Activated T-cell treated with anti-CD3 and anti-CD28 coated beads for 4 hours (primary cell): ENCODE measurements at regions not wholly inside any gene's neighbourhood (a gene's known extent, or its start where the extent isn't known, plus 50 kb on each side); places are given as distances from the start of the nearest gene placed in this dataset.
"Not testable (repeated sequence)": the region's sequence is repeated elsewhere in the genome, so short reads cannot be mapped to it uniquely, and the experiment has no call there.

Experiments used
- DNase-seq: peaks from one replicate; pipeline ENCODE4 v3.0.0-alpha.2; 2020

DNA sequence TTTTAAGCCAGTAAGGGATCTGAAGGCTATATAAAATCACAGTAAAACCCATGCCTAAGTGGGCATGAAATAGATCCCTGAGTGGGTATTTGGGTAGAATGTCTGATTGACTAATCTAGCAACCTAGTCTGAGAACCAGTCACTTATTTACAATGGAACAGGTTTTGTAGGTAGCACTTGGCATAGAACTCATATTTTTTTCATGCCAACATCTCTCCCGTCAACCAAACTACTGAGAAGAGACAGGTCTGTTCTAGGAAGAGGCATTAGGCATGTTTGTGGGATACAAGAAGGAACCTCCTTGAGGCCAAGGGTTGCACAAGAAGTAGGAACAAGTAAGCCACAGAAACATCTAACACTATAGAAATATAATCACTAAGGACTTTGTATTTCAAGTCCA, 840.4 kb upstream of the TENM4 start:
- no peak for DNase-seq

GRCh38 chr11:80280737-80281136, 839.9 kb upstream of the TENM4 start:
- no peak for DNase-seq

GRCh38 chr11:80261776-80262175, 820.9 kb upstream of the TENM4 start:
- DNase-seq: no peak

DNA sequence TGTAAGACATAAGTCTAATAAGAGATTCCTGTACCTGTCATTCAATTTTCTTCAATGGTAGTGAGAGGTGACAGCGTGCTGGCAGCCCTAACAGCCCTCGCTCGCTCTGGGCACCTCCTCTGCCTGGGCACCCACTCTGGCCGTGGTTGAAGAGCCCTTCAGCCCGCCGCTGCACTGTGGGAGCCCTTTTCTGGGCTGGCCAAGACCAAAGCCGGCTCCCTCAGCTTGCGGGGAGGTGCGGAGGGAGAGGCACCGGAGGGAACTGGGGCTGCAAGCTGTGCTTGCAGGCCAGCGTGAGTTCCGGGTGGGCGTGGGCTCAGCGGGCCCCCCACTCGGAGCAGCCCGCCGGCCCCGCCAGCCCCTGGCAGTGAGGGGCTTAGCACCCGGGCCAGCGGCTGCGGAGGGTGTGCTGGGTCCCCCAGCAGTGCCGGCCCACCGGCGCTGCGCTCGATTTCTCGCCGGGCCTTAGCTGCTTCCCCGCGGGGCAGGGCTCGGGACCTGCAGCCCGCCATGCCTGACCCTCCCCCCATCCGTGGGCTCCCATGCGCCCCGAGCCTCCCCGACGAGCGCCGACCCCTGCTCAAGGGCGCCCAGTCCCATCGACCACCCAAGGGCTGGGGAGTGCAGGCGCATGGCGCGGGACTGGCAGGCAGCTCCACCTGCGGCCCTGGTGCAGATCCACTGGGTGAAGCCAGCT, 816.6 kb upstream of the TENM4 start:
- not testable (repeated sequence) for DNase-seq

GRCh38 chr11:80255021-80255420, 814.2 kb upstream of the TENM4 start:
- no peak for DNase-seq

DNA sequence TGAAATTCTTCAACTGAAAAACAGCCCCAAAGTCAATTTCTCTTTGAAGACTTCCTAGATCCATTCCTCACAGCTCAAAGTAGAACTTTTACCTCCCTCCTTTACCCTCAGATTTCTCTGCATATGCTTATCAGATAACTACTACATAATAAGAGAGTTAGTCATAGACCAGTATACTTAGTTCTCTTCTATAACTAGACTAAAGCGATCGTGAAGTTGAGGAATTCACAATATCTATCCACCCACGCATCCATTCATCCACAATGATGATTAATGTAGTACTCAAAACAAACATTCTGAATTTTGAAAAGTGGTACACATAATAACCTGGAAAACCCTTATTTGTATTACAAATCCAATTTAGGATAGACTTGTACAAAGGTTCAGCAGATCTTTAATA, 800.9 kb upstream of the TENM4 start:
- no peak for DNase-seq

DNA sequence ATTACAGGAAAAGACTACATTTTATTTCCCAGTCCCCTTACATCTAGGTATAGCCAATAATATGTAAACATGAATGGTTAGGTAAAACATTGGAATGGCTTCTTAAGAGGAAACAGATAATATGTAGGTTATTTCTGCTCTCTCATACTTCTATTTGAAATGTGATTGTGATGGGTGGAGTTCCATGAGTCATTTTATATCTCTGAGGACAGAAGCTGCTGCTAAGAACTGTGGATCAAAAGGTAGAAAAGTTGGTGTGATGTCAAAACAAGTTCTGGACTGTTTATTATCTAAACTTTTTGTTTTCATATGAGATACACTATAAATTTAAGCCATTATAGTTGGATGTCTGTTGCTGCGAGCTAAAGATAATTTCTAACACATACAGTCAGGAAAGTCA, 799.4 kb upstream of the TENM4 start:
- DNase-seq: no peak

DNA sequence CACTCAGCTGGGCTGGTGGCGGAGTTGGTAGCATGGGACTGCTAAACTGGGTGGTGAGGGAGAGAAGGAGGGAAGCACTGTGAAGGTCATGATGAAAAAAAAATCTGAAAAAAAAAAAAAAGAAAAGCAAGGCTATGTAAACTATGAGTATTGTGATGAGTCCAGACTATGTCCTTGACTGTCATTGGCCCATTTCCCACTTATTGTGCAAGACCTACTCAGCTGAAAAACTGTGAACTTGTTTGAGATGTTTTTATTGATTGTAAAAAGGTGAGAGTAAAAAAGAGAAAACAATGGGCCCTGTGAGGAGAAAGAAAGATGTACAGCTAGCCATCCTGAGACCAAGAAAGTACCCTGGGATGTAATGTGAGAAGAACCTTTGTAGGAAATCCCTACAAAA, 798.4 kb upstream of the TENM4 start:
- no peak for DNase-seq

DNA sequence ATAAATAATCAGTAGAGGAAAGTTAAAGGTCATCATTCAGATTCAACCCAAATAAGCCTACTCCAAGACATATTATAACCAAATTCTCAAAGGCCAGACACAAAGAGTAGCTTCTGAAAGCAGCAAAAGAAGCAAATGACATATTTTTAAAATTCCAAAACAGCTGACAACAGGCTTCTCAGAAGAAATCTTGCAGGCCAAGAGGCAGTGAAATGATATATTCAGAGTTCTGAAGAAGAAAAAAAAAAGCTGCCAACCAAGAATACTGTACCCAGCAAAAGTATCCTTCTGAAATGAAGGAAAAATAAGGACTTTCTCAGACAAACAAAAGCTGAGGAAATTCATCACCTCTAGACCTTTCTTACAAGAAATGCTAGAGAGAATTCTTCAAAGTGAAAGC, 787.1 kb upstream of the TENM4 start:
- no peak for DNase-seq

DNA sequence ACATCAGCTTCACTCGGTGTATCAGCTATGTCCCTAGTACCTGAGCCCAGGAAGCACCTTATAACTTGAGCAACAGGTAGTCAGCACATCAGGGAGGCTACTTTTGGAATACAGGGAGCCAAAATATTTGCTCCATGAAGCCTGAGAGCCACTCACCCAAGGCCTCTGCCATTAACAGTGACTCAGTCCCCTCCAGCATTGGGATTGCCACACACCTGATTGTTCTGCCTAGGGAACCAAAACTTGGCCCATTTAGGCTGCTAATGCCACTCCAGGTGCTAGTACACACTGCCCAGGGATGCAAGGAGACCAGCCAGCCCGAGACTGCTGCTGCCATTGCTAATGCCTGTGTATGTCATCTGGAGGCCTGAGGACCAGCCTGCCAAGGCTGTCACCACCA, 773.6 kb upstream of the TENM4 start:
- DNase-seq: no peak

DNA sequence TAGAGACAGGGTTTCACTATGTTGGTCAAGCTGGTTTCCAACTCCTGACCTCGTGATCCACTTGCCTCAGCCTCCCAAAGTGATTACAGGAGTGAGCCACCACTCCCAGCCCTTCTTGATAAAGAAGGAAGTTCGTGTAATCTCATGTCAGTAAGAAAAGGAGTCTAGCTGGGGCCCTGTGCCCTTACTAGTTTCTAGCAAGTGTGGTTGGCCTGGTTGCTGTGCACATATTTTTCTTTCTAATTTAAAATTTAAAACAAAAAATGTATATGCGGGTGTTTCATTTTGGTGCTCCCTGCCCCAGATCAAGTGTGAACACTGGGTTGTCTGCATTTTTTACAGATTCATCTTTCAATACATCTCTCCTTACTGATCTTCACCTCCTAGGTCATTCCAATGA, 770.8 kb upstream of the TENM4 start:
- DNase-seq: no peak

DNA sequence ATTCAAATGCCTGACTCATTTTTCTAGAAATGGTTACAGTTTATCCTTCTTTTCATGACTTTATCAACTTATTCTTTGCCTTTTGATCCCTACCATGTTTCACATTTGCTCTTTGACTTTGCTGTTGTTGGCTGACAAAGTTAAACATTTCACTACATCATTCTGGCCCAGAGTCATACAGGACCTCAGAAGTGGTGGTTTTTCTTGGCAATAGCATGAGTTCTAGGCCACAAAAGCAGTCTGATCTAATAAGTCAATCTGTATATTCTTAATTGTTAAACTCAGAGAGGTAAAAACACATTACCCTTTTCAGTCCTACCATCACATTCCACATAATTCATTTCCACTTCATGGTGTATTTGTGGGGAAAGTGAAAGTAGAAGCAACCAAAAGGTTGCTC, 763.2 kb upstream of the TENM4 start:
- no peak for DNase-seq

DNA sequence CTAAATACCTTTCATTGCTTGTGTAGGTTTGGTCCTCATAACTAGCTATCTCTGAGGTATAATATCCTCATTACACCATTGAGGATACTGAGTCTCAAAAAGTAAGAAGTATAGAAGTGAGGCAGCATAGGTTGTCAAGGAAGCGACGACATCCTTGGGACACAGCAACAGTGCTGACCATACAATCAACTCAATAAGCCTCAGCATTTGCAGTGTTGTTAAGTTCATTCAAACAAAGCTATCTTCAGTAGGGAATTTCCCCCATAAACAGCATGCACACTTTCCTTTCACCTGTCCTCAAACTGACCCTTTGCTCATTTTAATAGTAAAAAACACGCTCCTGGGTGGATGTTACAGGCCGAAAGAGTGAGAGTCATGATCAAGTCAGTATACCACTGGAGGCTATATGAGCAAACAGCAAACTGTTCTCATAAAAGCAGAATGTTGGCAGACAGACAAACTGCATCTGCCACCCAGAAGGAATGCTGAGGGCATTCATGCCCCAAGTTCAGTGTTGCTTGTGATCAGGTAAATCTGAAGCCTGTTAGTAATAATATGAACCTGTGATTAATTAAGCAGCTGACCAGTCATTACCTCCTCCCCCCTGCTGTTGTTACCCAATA, 756.2 kb upstream of the TENM4 start:
- no peak for DNase-seq

- DNase-seq: no peak
These were observed 755.2 kb upstream of the TENM4 start for GRCh38 chr11:80196041-80196440.

- DNase-seq: no peak
These were observed 753.8 kb upstream of the TENM4 start for GRCh38 chr11:80194625-80195024.

- no peak for DNase-seq
These were observed 753.2 kb upstream of the TENM4 start for GRCh38 chr11:80194016-80194415.

DNA sequence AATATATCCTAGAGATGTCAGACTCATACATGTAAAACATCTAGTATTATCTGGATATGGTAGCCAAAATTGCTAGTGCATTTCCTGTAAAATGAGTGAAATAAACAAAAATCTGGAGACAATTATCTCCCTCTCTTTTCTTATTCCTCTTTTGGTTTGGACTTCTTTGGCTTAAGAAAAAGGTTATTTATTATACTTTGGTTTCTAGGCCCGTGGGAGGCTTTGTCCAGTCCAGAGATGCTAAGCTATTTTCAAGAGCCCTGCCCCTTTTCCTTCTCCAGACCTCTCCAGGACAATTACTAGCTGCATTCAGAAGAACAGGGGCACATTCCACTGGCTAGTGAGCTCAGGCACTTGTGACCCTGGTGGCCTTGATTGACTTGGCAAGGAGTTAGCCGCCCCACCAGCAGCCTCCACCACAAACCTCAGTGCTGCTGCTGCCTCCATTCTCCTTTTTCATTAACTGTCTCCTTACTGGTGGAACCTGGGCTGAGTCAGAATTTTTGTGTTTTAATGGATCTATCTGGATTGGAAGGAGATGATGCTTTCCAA, 747.3 kb upstream of the TENM4 start:
- no peak for DNase-seq

DNA sequence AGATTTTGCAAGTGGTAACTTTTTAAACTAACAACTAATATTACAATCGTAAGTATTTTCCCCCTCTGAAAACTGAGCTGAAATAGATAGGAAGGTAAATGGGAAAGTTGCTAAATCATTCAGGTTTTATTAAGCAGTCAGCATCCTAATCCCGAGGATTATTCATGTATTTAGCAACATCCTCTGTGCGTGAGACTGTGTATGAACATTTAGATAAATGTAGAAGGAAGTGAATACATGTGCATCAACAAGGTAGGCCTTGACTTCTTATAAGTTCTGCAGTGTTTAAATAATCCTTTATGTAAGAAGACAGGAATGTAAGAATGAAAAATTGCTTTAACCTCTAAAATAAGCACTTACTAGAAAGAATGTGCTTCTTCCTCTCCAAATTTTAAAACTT, 745.9 kb upstream of the TENM4 start:
- DNase-seq: no peak

GRCh38 chr11:80182901-80183300, 742.1 kb upstream of the TENM4 start:
- DNase-seq: no peak

- no peak for DNase-seq
These were observed 732.7 kb upstream of the TENM4 start for GRCh38 chr11:80173371-80174136.

DNA sequence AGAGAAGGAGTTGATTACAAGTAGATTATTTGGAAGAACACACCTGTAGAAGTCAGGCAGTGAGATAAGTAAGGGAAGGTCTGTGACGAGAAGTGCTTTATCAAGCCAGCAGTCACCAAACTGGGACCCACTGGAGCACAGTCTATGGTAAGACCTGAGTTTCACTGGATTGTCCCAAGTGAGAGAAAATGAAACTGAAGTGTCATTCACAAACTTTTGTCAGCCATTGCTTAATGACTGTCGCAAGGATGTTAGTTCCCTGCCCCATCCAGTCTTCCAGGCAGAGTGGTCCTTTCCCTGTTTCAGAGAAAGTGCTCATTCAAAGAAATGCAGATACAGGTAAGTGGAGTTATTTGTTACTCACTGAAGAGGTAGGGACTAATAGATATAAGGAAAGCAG, 728.0 kb upstream of the TENM4 start:
- DNase-seq: no peak

DNA sequence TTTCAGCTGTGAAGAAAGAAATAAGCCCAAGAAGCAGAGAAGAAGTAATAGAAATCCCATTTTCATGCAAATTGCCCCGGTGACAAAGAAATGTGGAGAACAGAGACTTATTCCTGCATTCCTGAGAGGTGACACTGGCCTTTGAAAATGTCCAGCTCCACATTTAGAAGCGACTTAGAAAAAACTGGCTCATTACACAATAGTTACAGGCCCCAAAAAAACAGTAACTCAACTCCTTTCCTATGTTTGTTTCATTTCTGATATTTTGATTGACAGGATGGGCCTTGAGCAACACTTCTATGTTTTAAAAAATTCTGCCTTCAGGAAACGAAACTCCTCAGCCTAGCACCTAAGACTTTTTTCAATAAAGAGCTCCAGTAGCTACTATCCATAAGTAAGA, 726.9 kb upstream of the TENM4 start:
- no peak for DNase-seq

DNA sequence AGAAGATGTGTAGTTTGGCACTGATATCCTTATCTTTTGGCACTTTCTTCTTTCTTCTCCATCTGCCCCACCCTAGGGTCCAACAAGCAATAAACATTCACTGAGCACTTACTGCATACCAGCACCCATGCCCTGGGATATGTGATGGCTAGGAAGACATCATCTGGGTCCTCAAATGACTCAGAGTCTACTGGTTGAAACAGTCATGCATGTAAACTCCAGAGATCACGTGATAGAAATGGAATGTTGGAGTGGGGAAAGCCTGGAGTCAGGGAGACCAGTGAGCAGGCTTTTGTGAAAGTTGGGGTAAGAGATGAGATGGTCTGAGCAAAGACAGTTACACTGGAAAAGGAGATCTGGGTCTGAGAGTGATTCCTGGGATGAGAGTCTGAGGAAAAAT, 724.9 kb upstream of the TENM4 start:
- DNase-seq: no peak

- no peak for DNase-seq
These were observed 722.6 kb upstream of the TENM4 start for GRCh38 chr11:80163441-80163840.
